GM12874 (cell line): ENCODE measurements at regions not wholly inside any gene's neighbourhood (a gene's known extent, or its start where the extent isn't known, plus 50 kb on each side); places are given as distances from the start of the nearest gene placed in this dataset.

Source experiments
- TF ChIP-seq, protein P1 (sequence below): IDR thresholded peaks from 2 replicates; pipeline ENCODE4 v1.5.1; 2011; ENCODE audit warnings: low read depth, mild to moderate bottlenecking, control low read depth, low read length, moderate library complexity; ENCODE audit not compliant: insufficient read depth

- TF ChIP-seq, protein P1, sequence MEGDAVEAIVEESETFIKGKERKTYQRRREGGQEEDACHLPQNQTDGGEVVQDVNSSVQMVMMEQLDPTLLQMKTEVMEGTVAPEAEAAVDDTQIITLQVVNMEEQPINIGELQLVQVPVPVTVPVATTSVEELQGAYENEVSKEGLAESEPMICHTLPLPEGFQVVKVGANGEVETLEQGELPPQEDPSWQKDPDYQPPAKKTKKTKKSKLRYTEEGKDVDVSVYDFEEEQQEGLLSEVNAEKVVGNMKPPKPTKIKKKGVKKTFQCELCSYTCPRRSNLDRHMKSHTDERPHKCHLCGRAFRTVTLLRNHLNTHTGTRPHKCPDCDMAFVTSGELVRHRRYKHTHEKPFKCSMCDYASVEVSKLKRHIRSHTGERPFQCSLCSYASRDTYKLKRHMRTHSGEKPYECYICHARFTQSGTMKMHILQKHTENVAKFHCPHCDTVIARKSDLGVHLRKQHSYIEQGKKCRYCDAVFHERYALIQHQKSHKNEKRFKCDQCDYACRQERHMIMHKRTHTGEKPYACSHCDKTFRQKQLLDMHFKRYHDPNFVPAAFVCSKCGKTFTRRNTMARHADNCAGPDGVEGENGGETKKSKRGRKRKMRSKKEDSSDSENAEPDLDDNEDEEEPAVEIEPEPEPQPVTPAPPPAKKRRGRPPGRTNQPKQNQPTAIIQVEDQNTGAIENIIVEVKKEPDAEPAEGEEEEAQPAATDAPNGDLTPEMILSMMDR, result no peak
Observed at GRCh38 chr2:157933160-157933920, 57.2 kb upstream of the ACVR1 start.

- TF ChIP-seq, protein P1, result no peak
Observed at GRCh38 chr2:157932480-157933159, 56.5 kb upstream of the ACVR1 start.

GRCh38 chr2:157931542-157931941 is 55.4 kb upstream of the ACVR1 start:
- TF ChIP-seq, protein P1, result no peak

- TF ChIP-seq, protein P1, result no peak
Observed at GRCh38 chr2:157930728-157931127, 54.6 kb upstream of the ACVR1 start.

DNA sequence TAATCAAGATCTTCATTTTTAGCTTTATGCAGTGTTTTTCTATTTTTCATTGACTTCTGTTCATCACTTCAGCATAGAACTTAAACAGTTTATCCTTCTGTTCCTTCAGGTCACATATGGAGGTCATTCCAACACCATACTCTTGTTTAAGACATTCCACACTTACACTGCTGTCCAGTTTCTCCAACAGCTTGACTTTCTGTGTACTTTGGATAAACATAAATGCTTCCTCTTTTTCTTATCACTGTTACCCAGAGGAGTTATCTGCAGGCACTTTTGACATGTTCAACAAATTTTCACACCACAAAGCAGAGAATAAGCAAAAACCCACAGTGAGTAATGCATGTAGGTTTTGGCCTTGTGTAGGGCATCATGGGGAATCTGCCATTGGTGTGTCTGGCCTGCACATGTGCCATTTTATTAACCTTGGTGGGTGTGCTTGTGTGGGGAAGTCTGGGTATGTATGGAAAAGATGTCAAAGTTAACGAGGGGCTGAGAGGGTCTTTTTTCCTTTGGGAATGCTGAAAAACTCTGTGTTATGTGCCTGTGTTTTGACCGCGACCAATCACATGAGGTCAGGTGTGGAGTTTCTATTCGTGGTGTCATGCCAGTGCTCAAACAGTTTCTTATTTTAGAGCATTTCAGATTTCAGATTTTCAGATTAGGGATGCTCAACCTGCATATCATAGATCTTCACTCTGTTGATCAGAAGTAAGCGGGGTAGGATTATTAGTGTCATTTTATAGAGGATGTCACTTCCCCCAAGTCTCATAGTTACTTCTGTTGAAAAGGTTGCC is 53.9 kb upstream of the ACVR1 start:
- TF ChIP-seq, protein P1, result no peak

DNA sequence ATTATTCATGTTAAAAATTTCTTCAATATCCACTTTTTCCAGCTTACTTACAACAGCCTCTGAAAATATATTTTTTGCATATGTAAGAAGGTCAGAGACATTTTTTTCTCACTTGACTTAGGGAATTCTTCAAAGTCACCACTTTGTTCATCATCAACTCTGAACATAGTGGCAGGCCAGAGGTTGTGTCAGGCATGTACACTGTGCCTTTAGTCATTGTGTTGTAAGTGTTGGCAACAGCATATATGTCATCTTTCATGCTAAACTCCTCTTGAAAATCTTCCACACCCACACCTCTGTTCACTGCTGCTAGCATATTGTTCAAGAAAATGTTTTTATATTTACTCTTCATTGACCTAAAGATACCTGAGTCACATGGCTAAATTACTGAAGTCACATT is 52.2 kb upstream of the ACVR1 start:
- TF ChIP-seq, protein P1, result no peak

GRCh38 chr2:157927155-157927554 is 51.0 kb upstream of the ACVR1 start:
- TF ChIP-seq, protein P1, result no peak
